ENCODE measurements at regions not wholly inside any gene's neighbourhood (a gene's known extent, or its start where the extent isn't known, plus 50 kb on each side); places are given as distances from the start of the nearest gene placed in this dataset.

GRCh38 chr15:91559066-91559465, 294.4 kb upstream of the SLCO3A1 start:
- ATAC-seq (no peak), DNase-seq (no peak)

GRCh38 chr15:91561371-91562100, 292.0 kb upstream of the SLCO3A1 start:
- no peak for DNase-seq
- no peak for ATAC-seq

GRCh38 chr15:91562698-91563097, 290.8 kb upstream of the SLCO3A1 start:
- no peak for DNase-seq
- no peak for ATAC-seq

- no peak for ATAC-seq
- no peak for DNase-seq
These were observed 288.9 kb upstream of the SLCO3A1 start for GRCh38 chr15:91564631-91565030.

- ATAC-seq: no peak
- DNase-seq: no peak
These were observed 287.4 kb upstream of the SLCO3A1 start for GRCh38 chr15:91566141-91566540.

GRCh38 chr15:91568036-91568435, 285.5 kb upstream of the SLCO3A1 start:
- ATAC-seq (no peak), DNase-seq (no peak)

GRCh38 chr15:91572110-91572509, 281.4 kb upstream of the SLCO3A1 start:
- no peak for ATAC-seq
- no peak for DNase-seq

GRCh38 chr15:91576096-91576495, 277.4 kb upstream of the SLCO3A1 start:
- no peak for ATAC-seq
- DNase-seq: no peak

GRCh38 chr15:91578511-91578910, 275.0 kb upstream of the SLCO3A1 start:
- ATAC-seq: no peak

GRCh38 chr15:91584895-91585294, 268.6 kb upstream of the SLCO3A1 start:
- DNase-seq (no peak), ATAC-seq (no peak)

More at GRCh38 chr15:91578511-91578910, 275.0 kb upstream of the SLCO3A1 start:
- DNase-seq: no peak

- DNase-seq (no peak), ATAC-seq (no peak)
These were observed 266.9 kb upstream of the SLCO3A1 start for GRCh38 chr15:91586560-91586959.

- DNase-seq (peak; percentile 8), ATAC-seq (peak; percentile 77)
These were observed 264.1 kb upstream of the SLCO3A1 start for GRCh38 chr15:91589360-91589759.

- ATAC-seq (no peak), DNase-seq (no peak)
These were observed 260.9 kb upstream of the SLCO3A1 start for GRCh38 chr15:91592567-91592966.

- ATAC-seq (peak; percentile 26), DNase-seq (no peak)
These were observed 260.4 kb upstream of the SLCO3A1 start for GRCh38 chr15:91593067-91593466.

- no peak for DNase-seq
- no peak for ATAC-seq
These were observed 259.9 kb upstream of the SLCO3A1 start for GRCh38 chr15:91593653-91594052.

GRCh38 chr15:91599261-91599660, 254.2 kb upstream of the SLCO3A1 start:
- no peak for ATAC-seq
- no peak for DNase-seq

- ATAC-seq (no peak), DNase-seq (no peak)
These were observed 250.0 kb upstream of the SLCO3A1 start for GRCh38 chr15:91603384-91604080.

- ATAC-seq: no peak
- DNase-seq: no peak
These were observed 249.4 kb upstream of the SLCO3A1 start for GRCh38 chr15:91604122-91604521.

- DNase-seq (no peak), ATAC-seq (no peak)
These were observed 247.9 kb upstream of the SLCO3A1 start for GRCh38 chr15:91605576-91605975.

GRCh38 chr15:91609231-91609630, 244.3 kb upstream of the SLCO3A1 start:
- ATAC-seq (no peak), DNase-seq (no peak)

- no peak for ATAC-seq
- DNase-seq: no peak
These were observed 243.5 kb upstream of the SLCO3A1 start for GRCh38 chr15:91609966-91610365.

- DNase-seq: no peak
- ATAC-seq: no peak
These were observed 241.8 kb upstream of the SLCO3A1 start for GRCh38 chr15:91611561-91612323.

GRCh38 chr15:91620229-91620628, 233.3 kb upstream of the SLCO3A1 start:
- no peak for DNase-seq
- no peak for ATAC-seq

Measured in stimulated activated naive CD8-positive, alpha-beta T cell treated with anti-CD3 and anti-CD28 coated beads, Interleukin-15, Interleukin-2, amounts not matched to agents 100 U/mL and 50 U/mL, for 24 hours (primary cell).